OCI-LY1 (cell line): ENCODE measurements at regions not wholly inside any gene's neighbourhood (a gene's known extent, or its start where the extent isn't known, plus 50 kb on each side); places are given as distances from the start of the nearest gene placed in this dataset.

Source experiments
- CTCF ChIP-seq: fragments of 200-600 bp; sonication (generic), shearing (Covaris generic); IDR thresholded peaks from 2 replicates; pipeline ENCODE4 v1.5.1; 2017; ENCODE audit warnings: mild to moderate bottlenecking, antibody characterized with exemption, low read length, moderate library complexity, mixed read lengths
- EZH2 ChIP-seq: fragments of 200-600 bp; sonication (generic), shearing (Covaris generic); IDR thresholded peaks from 2 replicates; pipeline ENCODE4 v1.8.0; 2017; ENCODE audit warnings: borderline replicate concordance, mixed run types, mild to moderate bottlenecking, antibody characterized with exemption, low read length, moderate library complexity, mixed read lengths

GRCh38 chr4:110815950-110816349, 193.1 kb upstream of the PITX2 start:
- TF ChIP-seq CTCF = no peak
- no peak for TF ChIP-seq EZH2
